BJ (cell line): ENCODE measurements at regions not wholly inside any gene's neighbourhood (a gene's known extent, or its start where the extent isn't known, plus 50 kb on each side); places are given as distances from the start of the nearest gene placed in this dataset.

ENCODE experiments used
- CTCF ChIA-PET: fragments of 350-600 bp; formaldehyde crosslinking; extraction: SDS; loops from one replicate; lab custom pipeline; 2021; ENCODE audit warnings: antibody characterized with exemption, inconsistent platforms; lab: Yijun Ruan, JAX
- POLR2A ChIA-PET: fragments of 300-600 bp; sonication (Branson Sonifier 250); formaldehyde crosslinking; extraction: SDS; loops from one replicate; lab custom pipeline; 2021; ENCODE audit warnings: antibody characterized with exemption; lab: Charles Lee
- DNase-seq: peaks from one replicate; pipeline ENCODE4 v3.0.0-alpha.2; 2011; ENCODE audit warnings: low read depth
- H3K27me3 ChIP-seq: 2 replicates; pipeline ENCODE4 v1.6.0; 2011; ENCODE audit warnings: low read length; ENCODE audit not compliant: control insufficient read depth, insufficient read depth
- H3K36me3 ChIP-seq: 2 replicates; pipeline ENCODE4 v1.5.1; 2011; ENCODE audit warnings: low read length; ENCODE audit not compliant: control insufficient read depth, insufficient read depth
- H3K4me3 ChIP-seq: 2 replicates; pipeline ENCODE4 v1.5.1; 2011; ENCODE audit warnings: low read depth, mild to moderate bottlenecking, control low read depth, low read length
- TF ChIP-seq, protein P1 (sequence below): IDR thresholded peaks from 2 replicates; pipeline ENCODE4 v1.5.1; 2011; ENCODE audit warnings: low read depth, mild to moderate bottlenecking, control low read depth, inconsistent platforms, low read length, moderate library complexity; ENCODE audit not compliant: insufficient read depth

DNA sequence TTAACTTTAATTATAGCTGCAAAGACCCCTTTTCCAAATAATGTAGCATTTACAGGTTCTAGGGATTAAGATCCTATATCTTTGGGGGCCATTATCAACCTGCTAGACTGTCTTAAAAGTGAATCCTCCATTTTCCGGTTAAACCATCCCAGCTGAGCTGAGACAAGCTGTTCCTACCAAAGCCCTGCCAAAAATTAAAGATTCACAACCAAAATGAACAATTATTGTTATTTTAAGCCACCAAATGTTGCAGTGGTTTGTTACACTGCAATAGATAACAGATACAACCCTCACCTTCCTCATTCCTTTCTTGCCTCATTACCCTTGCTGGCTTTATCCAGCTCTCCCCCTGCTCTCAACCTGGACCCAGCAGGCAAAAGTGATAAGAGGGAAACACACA lies 343.4 kb downstream of the CDK5RAP2 start:
- POLR2A ChIA-PET = no interaction called here
- TF ChIP-seq, protein P1, sequence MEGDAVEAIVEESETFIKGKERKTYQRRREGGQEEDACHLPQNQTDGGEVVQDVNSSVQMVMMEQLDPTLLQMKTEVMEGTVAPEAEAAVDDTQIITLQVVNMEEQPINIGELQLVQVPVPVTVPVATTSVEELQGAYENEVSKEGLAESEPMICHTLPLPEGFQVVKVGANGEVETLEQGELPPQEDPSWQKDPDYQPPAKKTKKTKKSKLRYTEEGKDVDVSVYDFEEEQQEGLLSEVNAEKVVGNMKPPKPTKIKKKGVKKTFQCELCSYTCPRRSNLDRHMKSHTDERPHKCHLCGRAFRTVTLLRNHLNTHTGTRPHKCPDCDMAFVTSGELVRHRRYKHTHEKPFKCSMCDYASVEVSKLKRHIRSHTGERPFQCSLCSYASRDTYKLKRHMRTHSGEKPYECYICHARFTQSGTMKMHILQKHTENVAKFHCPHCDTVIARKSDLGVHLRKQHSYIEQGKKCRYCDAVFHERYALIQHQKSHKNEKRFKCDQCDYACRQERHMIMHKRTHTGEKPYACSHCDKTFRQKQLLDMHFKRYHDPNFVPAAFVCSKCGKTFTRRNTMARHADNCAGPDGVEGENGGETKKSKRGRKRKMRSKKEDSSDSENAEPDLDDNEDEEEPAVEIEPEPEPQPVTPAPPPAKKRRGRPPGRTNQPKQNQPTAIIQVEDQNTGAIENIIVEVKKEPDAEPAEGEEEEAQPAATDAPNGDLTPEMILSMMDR = no peak
- Histone ChIP-seq H3K4me3 (no peak overlapping the region), H3K27me3 (no peaks in the 10 kb centered on the region), H3K36me3 (no peaks in the 10 kb centered on the region)
- no peak for DNase-seq
- CTCF ChIA-PET = no interaction called here

DNA sequence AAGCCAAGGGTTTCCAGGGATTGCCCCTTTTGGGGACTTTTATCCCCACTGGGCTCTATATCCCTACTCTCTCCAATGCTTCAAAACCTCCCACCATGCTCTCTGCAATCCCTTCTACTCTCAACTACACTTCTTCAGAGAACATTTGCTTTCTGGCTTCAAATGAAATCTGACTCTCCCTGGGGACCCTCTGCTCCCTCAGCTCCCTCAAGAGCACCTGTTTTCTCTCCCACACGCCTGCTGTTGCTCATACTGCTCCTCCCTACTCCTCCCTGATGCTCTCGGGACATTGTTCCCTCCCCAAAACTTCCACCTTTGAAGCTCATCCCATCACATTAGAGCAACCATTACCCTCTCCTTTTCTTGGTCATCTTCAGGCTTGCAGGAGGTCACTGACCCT lies 344.9 kb downstream of the CDK5RAP2 start:
- ChIA-PET CTCF (no interaction called here), POLR2A (no interaction called here)
- no peaks in the 10 kb centered on the region for H3K27me3 ChIP-seq
- H3K36me3 ChIP-seq = no peaks in the 10 kb centered on the region
- H3K4me3 ChIP-seq = no peak overlapping the region
- DNase-seq = no peak
- TF ChIP-seq, protein P1 = no peak

DNA sequence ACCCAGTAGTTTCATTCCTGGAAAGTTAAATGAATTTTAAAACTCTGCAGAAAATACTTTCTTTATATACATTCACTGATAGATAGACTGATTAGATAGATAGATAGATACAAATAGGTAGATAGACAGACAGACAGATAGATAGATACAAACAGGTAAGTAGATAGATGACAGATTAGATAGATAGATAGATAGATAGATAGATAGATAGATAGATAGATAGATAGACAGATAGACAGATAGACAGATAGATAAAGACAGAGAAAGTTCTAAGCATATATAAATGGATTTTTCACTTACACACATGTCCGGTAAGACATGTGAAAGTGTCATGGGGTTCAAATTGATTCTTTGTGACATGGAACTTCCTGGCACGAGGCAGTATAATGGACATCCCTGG lies 349.7 kb downstream of the CDK5RAP2 start:
- CTCF ChIA-PET = no interaction called here

DNA sequence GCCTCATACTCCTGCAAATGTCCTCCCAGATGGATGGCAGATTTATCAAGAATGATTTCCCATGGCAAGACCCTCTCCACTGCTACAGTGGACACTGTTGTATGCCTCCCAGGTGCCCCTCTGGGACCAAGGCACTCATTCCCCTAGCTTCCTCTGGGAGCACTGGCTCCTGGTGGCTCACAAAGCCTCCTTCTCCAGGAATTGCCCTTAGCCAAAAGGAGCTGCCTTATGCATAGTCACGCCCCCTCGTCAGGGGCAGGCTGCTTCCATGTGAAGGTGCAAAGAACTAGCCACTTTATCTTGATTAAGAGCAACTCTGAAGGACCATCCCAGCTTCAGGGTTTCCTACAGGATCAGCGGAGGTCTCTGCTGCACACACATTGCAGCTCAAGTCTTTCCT lies 358.1 kb downstream of the CDK5RAP2 start:
- no peak for DNase-seq
- POLR2A ChIA-PET = no interaction called here
- no peak overlapping the region for H3K4me3 ChIP-seq
- TF ChIP-seq, protein P1 = no peak
- CTCF ChIA-PET = no interaction called here
- no peaks in the 10 kb centered on the region for H3K36me3 ChIP-seq
- H3K27me3 ChIP-seq = no peaks in the 10 kb centered on the region

More for the DNA sequence above, 349.7 kb downstream of the CDK5RAP2 start:
- no peak for DNase-seq
- H3K27me3 ChIP-seq = no peaks in the 10 kb centered on the region
- TF ChIP-seq, protein P1 = no peak
- no peaks in the 10 kb centered on the region for H3K36me3 ChIP-seq
- no peak overlapping the region for H3K4me3 ChIP-seq
- POLR2A ChIA-PET = no interaction called here

DNA sequence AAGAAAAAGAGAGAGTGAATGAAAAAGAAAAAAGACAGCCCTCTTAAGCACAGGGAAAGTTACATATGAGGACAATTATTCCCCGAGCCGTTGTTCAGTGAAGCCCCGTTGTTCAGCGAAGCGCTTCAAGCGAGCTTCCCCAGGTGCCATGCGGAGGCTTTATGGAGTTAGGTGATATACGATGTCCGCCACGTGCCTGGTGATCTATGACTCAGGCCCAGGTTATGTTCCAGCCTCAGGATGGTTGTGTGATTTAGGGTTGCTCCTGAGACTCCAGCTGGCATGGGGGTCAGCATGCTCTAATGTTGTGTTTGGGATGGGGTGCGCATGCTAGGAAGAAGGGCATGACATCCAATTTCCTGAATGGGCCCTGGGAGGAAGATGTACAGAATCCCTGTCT lies 365.6 kb downstream of the CDK5RAP2 start:
- TF ChIP-seq, protein P1 = no peak
- ChIA-PET POLR2A (no interaction called here), CTCF (no interaction called here)
- DNase-seq = no peak
- no peaks in the 10 kb centered on the region for H3K27me3 ChIP-seq
- no peaks in the 10 kb centered on the region for H3K36me3 ChIP-seq
- H3K4me3 ChIP-seq = no peak overlapping the region

DNA sequence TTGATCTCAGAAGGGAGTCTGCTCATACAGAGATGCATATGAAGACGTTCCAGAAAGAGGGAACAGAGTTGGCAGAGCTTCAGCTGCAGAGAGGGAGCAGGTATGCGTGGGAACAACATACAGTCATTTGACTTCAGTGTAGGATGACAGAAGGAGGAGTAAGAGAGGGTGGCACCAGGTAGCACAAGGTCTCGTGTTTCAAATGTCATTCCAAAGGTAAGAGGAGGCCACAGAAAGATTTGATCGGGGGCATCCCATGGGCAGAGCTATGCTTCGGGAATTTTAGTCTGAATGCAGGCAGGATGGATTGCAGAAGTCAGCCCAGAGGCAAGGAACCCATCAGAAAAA lies 367.1 kb downstream of the CDK5RAP2 start:
- no peaks in the 10 kb centered on the region for H3K27me3 ChIP-seq
- no peak for DNase-seq
- ChIA-PET CTCF (no interaction called here), POLR2A (no interaction called here)
- H3K36me3 ChIP-seq = no peaks in the 10 kb centered on the region
- H3K4me3 ChIP-seq = no peak overlapping the region
- TF ChIP-seq, protein P1 = no peak
